Stimulated activated CD8-positive, alpha-beta memory T cell treated with anti-CD3 and anti-CD28 coated beads, Interleukin-7, amount 100 ng/mL, for 1 hour (primary cell): ENCODE measurements at regions not wholly inside any gene's neighbourhood (a gene's known extent, or its start where the extent isn't known, plus 50 kb on each side); places are given as distances from the start of the nearest gene placed in this dataset.
"Not testable (repeated sequence)": the region's sequence is repeated elsewhere in the genome, so short reads cannot be mapped to it uniquely, and the experiment has no call there.

Experiments used
- DNase-seq, 2 donors: peaks; one replicate each; pipeline ENCODE4 v3.0.0-alpha.2; 2020; ENCODE audit warnings: low read depth in 2 of 2

GRCh38 chr14:71240171-71240570 is 332.9 kb downstream of the PCNX1 start:
- no peak for DNase-seq

- no peak for DNase-seq
Observed at GRCh38 chr14:71240866-71241520, 333.7 kb downstream of the PCNX1 start.

GRCh38 chr14:71242237-71242748 is 335.0 kb downstream of the PCNX1 start:
- no peak for DNase-seq

GRCh38 chr14:71243697-71244096 is 336.4 kb downstream of the PCNX1 start:
- DNase-seq = no peak

- no peak for DNase-seq
Observed at GRCh38 chr14:71244341-71244740, 337.1 kb downstream of the PCNX1 start.

- no peak for DNase-seq
Observed at GRCh38 chr14:71245659-71246361, 338.6 kb downstream of the PCNX1 start.

GRCh38 chr14:71246539-71246938 is 339.3 kb downstream of the PCNX1 start:
- no peak for DNase-seq

GRCh38 chr14:71247106-71247505 is 339.8 kb downstream of the PCNX1 start:
- DNase-seq = no peak

GRCh38 chr14:71248194-71248593 is 340.9 kb downstream of the PCNX1 start:
- no peak for DNase-seq

GRCh38 chr14:71250347-71250746 is 343.1 kb downstream of the PCNX1 start:
- DNase-seq = no peak

- DNase-seq = no peak
Observed at GRCh38 chr14:71250791-71251190, 343.5 kb downstream of the PCNX1 start.

GRCh38 chr14:71254091-71254719 is 346.9 kb downstream of the PCNX1 start:
- not testable (repeated sequence) for DNase-seq

- DNase-seq = no peak
Observed at GRCh38 chr14:71261206-71261605, 353.9 kb downstream of the PCNX1 start.

GRCh38 chr14:71262441-71262840 is 355.2 kb downstream of the PCNX1 start:
- no peak for DNase-seq

GRCh38 chr14:71264260-71264659 is 357.0 kb downstream of the PCNX1 start:
- no peak for DNase-seq

- no peak for DNase-seq
Observed at GRCh38 chr14:71267007-71267513, 359.8 kb downstream of the PCNX1 start.

GRCh38 chr14:71267691-71268090 is 360.4 kb downstream of the PCNX1 start:
- no peak for DNase-seq

GRCh38 chr14:71270111-71270510 is 362.9 kb downstream of the PCNX1 start:
- DNase-seq = no peak

GRCh38 chr14:71271166-71271945 is 364.1 kb downstream of the PCNX1 start:
- DNase-seq = no peak

- no peak for DNase-seq
Observed at GRCh38 chr14:71273366-71273765, 366.1 kb downstream of the PCNX1 start.

- no peak for DNase-seq
Observed at GRCh38 chr14:71284048-71284447, 376.8 kb downstream of the PCNX1 start.

GRCh38 chr14:71286126-71286525 is 378.9 kb downstream of the PCNX1 start:
- DNase-seq = no peak
